Fibroblast of skin of scalp (primary cell): ENCODE measurements at regions not wholly inside any gene's neighbourhood (a gene's known extent, or its start where the extent isn't known, plus 50 kb on each side); places are given as distances from the start of the nearest gene placed in this dataset.
A peak's percentile ranks its signal among the peaks of the same experiment; 100 is the strongest.

Experiments used
- DNase-seq: peaks from one replicate; pipeline ENCODE4 v3.0.0-alpha.2; 2013

- DNase-seq, result no peak
Measured at GRCh38 chr10:31081937-31082840, 50.5 kb upstream of the ZNF438 start.

GRCh38 chr10:31083765-31084184 lies 52.1 kb upstream of the ZNF438 start:
- peak; percentile 70 for DNase-seq

GRCh38 chr10:31087011-31087410 lies 55.3 kb upstream of the ZNF438 start:
- no peak for DNase-seq

GRCh38 chr10:31087851-31088250 lies 56.2 kb upstream of the ZNF438 start:
- no peak for DNase-seq

- no peak for DNase-seq
Measured at GRCh38 chr10:31090894-31091607, 59.4 kb upstream of the ZNF438 start.

- no peak for DNase-seq
Measured at GRCh38 chr10:31095677-31096560, 64.3 kb upstream of the ZNF438 start.

GRCh38 chr10:31098046-31098445 lies 66.4 kb upstream of the ZNF438 start:
- DNase-seq, result peak; percentile 42

GRCh38 chr10:31099094-31099493 lies 67.4 kb upstream of the ZNF438 start:
- DNase-seq, result no peak

GRCh38 chr10:31099664-31100063 lies 68.0 kb upstream of the ZNF438 start:
- DNase-seq, result no peak

- no peak for DNase-seq
Measured at GRCh38 chr10:31100115-31100601, 68.5 kb upstream of the ZNF438 start.

- no peak for DNase-seq
Measured at GRCh38 chr10:31100662-31101061, 69.0 kb upstream of the ZNF438 start.

GRCh38 chr10:31101123-31101522 lies 69.5 kb upstream of the ZNF438 start:
- DNase-seq, result peak; percentile 71

- no peak for DNase-seq
Measured at GRCh38 chr10:31102421-31102820, 70.8 kb upstream of the ZNF438 start.

- DNase-seq, result no peak
Measured at GRCh38 chr10:31103112-31103511, 71.4 kb upstream of the ZNF438 start.

GRCh38 chr10:31112961-31113360 lies 81.3 kb upstream of the ZNF438 start:
- no peak for DNase-seq

- no peak for DNase-seq
Measured at GRCh38 chr10:31116226-31116625, 84.6 kb upstream of the ZNF438 start.

- peak; percentile 80 for DNase-seq
Measured at GRCh38 chr10:31118556-31118955, 86.9 kb upstream of the ZNF438 start.

GRCh38 chr10:31120392-31120791 lies 88.7 kb upstream of the ZNF438 start:
- DNase-seq, result no peak

GRCh38 chr10:31120961-31121685 lies 89.5 kb upstream of the ZNF438 start:
- DNase-seq, result peak; percentile 46

GRCh38 chr10:31121757-31122577 lies 90.3 kb upstream of the ZNF438 start:
- DNase-seq, result peak; percentile 78

GRCh38 chr10:31123946-31124345 lies 92.3 kb upstream of the ZNF438 start:
- DNase-seq, result no peak
